ENCODE measurements at regions not wholly inside any gene's neighbourhood (a gene's known extent, or its start where the extent isn't known, plus 50 kb on each side); places are given as distances from the start of the nearest gene placed in this dataset.

GRCh38 chr10:90987383-90987782 lies 66.5 kb upstream of the ANKRD1 start:
- no peak overlapping the region for H3K9ac ChIP-seq (ENCODE audit: low read depth in 1 of 2, low read length in 2 of 2)
- DNase-seq (ENCODE audit: low spot score), result no peak
- WGBS, result 95% methylated on average over 2 of the region's 2 CpGs
- H3K27me3 ChIP-seq (ENCODE audit: control insufficient read depth in 4 of 4, insufficient read depth in 4 of 4, low read length in 3 of 4), result no peaks in the 10 kb centered on the region
- no peaks in the 10 kb centered on the region for H3K9me3 ChIP-seq (ENCODE audit: control insufficient read depth in 4 of 4, low read length in 3 of 4)
- TF ChIP-seq FOXA1 (IDR thresholded peaks at IDR 0.05) (no peak), GABPA (IDR thresholded peaks at IDR 0.05 in 1 of 2, conservative IDR thresholded peaks at IDR 0.05 in 1 of 2) (no peak), RXRA (IDR thresholded peaks at IDR 0.05) (no peak), CTCF (IDR thresholded peaks at IDR 0.05; ENCODE audit: low read depth, low read length, missing input control) (no peak), HNF4G (IDR thresholded peaks at IDR 0.05) (no peak), TAF1 (conservative IDR thresholded peaks at IDR 0.05) (no peak), ATF3 (IDR thresholded peaks at IDR 0.05) (no peak), MAX (IDR thresholded peaks at IDR 0.05) (no peak), JUND (IDR thresholded peaks at IDR 0.05) (no peak), HNF4A (conservative IDR thresholded peaks at IDR 0.05) (no peak), FOXA2 (IDR thresholded peaks at IDR 0.05) (no peak)
- H3K27ac ChIP-seq (ENCODE audit: low read depth in 1 of 2, low read length in 2 of 2), result no peak overlapping the region
- H3K4me3 ChIP-seq (ENCODE audit: low read depth in 1 of 3, low read length in 3 of 3), result no peak overlapping the region
- H3K4me1 ChIP-seq (ENCODE audit: control insufficient read depth in 4 of 4, insufficient read depth in 4 of 4, low read length in 3 of 4), result no peaks in the 10 kb centered on the region
- H3K36me3 ChIP-seq (ENCODE audit: control insufficient read depth in 4 of 4, insufficient read depth in 3 of 4, low read depth in 1 of 4, low read length in 3 of 4), result no peaks in the 10 kb centered on the region

GRCh38 chr10:90988024-90988423 lies 67.1 kb upstream of the ANKRD1 start:
- no peak overlapping the region for H3K27ac ChIP-seq (ENCODE audit: low read depth in 1 of 2, low read length in 2 of 2)
- no peaks in the 10 kb centered on the region for H3K27me3 ChIP-seq (ENCODE audit: control insufficient read depth in 4 of 4, insufficient read depth in 4 of 4, low read length in 3 of 4)
- TF ChIP-seq HNF4A (conservative IDR thresholded peaks at IDR 0.05) (no peak), HNF4G (IDR thresholded peaks at IDR 0.05) (no peak), FOXA2 (IDR thresholded peaks at IDR 0.05) (no peak), ZBTB33 (IDR thresholded peaks at IDR 0.05) (no peak), EGR1 (IDR thresholded peaks at IDR 0.05; ENCODE audit: low read depth in 2 of 2) (no peak), TAF1 (conservative IDR thresholded peaks at IDR 0.05) (no peak), GABPA (IDR thresholded peaks at IDR 0.05 in 1 of 2, conservative IDR thresholded peaks at IDR 0.05 in 1 of 2) (no peak), NR2F2 (IDR thresholded peaks at IDR 0.05) (no peak), YY1 (IDR thresholded peaks at IDR 0.05) (no peak), RAD21 (IDR thresholded peaks at IDR 0.05) (no peak), RXRA (IDR thresholded peaks at IDR 0.05) (no peak), FOXA1 (IDR thresholded peaks at IDR 0.05) (no peak), MAX (IDR thresholded peaks at IDR 0.05) (no peak), CTCF (IDR thresholded peaks at IDR 0.05; ENCODE audit: low read depth, low read length, missing input control) (no peak), SP1 (IDR thresholded peaks at IDR 0.05) (no peak), JUND (IDR thresholded peaks at IDR 0.05) (no peak), ATF3 (IDR thresholded peaks at IDR 0.05) (no peak)
- no peaks in the 10 kb centered on the region for H3K4me1 ChIP-seq (ENCODE audit: control insufficient read depth in 4 of 4, insufficient read depth in 4 of 4, low read length in 3 of 4)
- H3K4me3 ChIP-seq (ENCODE audit: low read depth in 1 of 3, low read length in 3 of 3), result no peak overlapping the region
- H3K36me3 ChIP-seq (ENCODE audit: control insufficient read depth in 4 of 4, insufficient read depth in 3 of 4, low read depth in 1 of 4, low read length in 3 of 4), result no peaks in the 10 kb centered on the region
- no peak overlapping the region for H3K9ac ChIP-seq (ENCODE audit: low read depth in 1 of 2, low read length in 2 of 2)
- DNase-seq (ENCODE audit: low spot score), result no peak
- WGBS, result 91% methylated on average over 4 of the region's 4 CpGs
- no peaks in the 10 kb centered on the region for H3K9me3 ChIP-seq (ENCODE audit: control insufficient read depth in 4 of 4, low read length in 3 of 4)
